SU-DHL-6 (cell line): ENCODE measurements at regions not wholly inside any gene's neighbourhood (a gene's known extent, or its start where the extent isn't known, plus 50 kb on each side); places are given as distances from the start of the nearest gene placed in this dataset.

ENCODE experiments used
- H2AFZ ChIP-seq: fragments of 200-600 bp; sonication (generic); 2 replicates; pipeline ENCODE4 v1.6.1; 2014; ENCODE audit warnings: low read depth, mild to moderate bottlenecking, moderate library complexity, mixed read lengths, antibody characterized with exemption, low read length; ENCODE audit not compliant: severe bottlenecking
- H3F3A ChIP-seq: fragments of 200-600 bp; shearing (Covaris generic); 2 replicates; pipeline ENCODE4 v1.6.0; 2016; ENCODE audit warnings: antibody characterized with exemption, mild to moderate bottlenecking; ENCODE audit not compliant: insufficient read depth
- H3K27ac ChIP-seq: fragments of 200-600 bp; sonication (generic); 2 replicates; pipeline ENCODE4 v1.5.1; 2016; ENCODE audit warnings: low read depth, mild to moderate bottlenecking, low read length, moderate library complexity, mixed read lengths
- H3K27me3 ChIP-seq: fragments of 200-600 bp; sonication (generic), shearing (Covaris generic); 2 replicates; pipeline ENCODE4 v1.6.0; 2014; ENCODE audit warnings: mild to moderate bottlenecking, low read length
- H3K36me3 ChIP-seq: fragments of 200-600 bp; sonication (generic); 2 replicates; pipeline ENCODE4 v1.6.1; 2014; ENCODE audit warnings: mild to moderate bottlenecking, low read length, mixed read lengths
- H3K4me2 ChIP-seq: fragments of 300-600, 200-600 bp; shearing (Covaris generic), sonication (generic); 2 replicates; pipeline ENCODE4 v1.6.0; 2014; ENCODE audit warnings: low read length, low read depth, mild to moderate bottlenecking; ENCODE audit not compliant: poor library complexity, severe bottlenecking
- H3K4me3 ChIP-seq: fragments of 200-600 bp; sonication (generic); 2 replicates; pipeline ENCODE4 v1.5.1; 2014; ENCODE audit warnings: antibody characterized with exemption, low read length, mild to moderate bottlenecking, mixed read lengths; ENCODE audit not compliant: insufficient read depth, poor library complexity, severe bottlenecking
- H3K79me2 ChIP-seq: fragments of 200-600 bp; sonication (generic); 2 replicates; pipeline ENCODE4 v1.6.1; 2014; ENCODE audit warnings: mild to moderate bottlenecking, low read length, moderate library complexity; ENCODE audit not compliant: insufficient read depth
- H3K9ac ChIP-seq: fragments of 200-600 bp; sonication (generic); 2 replicates; pipeline ENCODE4 v1.7.0; 2014; ENCODE audit warnings: mild to moderate bottlenecking, low read length
- H3K9me2 ChIP-seq: fragments of 200-600 bp; sonication (generic); replicated peaks from 2 replicates; pipeline ENCODE4 v1.6.1; 2014; ENCODE audit warnings: low read length; ENCODE audit not compliant: insufficient read depth
- H3K9me3 ChIP-seq: fragments of 200-600 bp; sonication (generic); 2 replicates; pipeline ENCODE4 v1.6.1; 2014; ENCODE audit warnings: low read length, mixed read lengths; ENCODE audit not compliant: insufficient read depth
- H4K20me1 ChIP-seq: fragments of 200-600 bp; sonication (generic); 2 replicates; pipeline ENCODE4 v1.6.1; 2014; ENCODE audit warnings: low read depth, mild to moderate bottlenecking, antibody characterized with exemption, low read length, moderate library complexity, mixed read lengths
- EZH2phosphoT487 ChIP-seq: fragments of 200-600 bp; sonication (generic), shearing (Covaris generic); conservative IDR thresholded peaks from 2 replicates; pipeline ENCODE4 v1.6.1; 2018; ENCODE audit warnings: mild to moderate bottlenecking, antibody characterized with exemption, low read length, moderate library complexity, mixed read lengths
- TF ChIP-seq, protein P1 (sequence below): fragments of 200-600 bp; sonication (generic); IDR thresholded peaks from one replicate; pipeline ENCODE4 v1.5.1; 2017; ENCODE audit warnings: antibody characterized with exemption, mild to moderate bottlenecking, low read length, moderate library complexity; ENCODE audit not compliant: insufficient read depth, poor library complexity, severe bottlenecking

GRCh38 chr15:70343961-70344621, 246.4 kb upstream of the TLE3 start:
- Histone ChIP-seq H3K9me3 (no peaks in the 10 kb centered on the region), H3K36me3 (no peaks in the 10 kb centered on the region), H3K9me2 (no peaks in the 10 kb centered on the region), H3K4me2 (no peak overlapping the region), H2AFZ (no peak overlapping the region), H3K79me2 (no peaks in the 10 kb centered on the region), H3K4me3 (no peak overlapping the region), H3K27ac (no peak overlapping the region), H4K20me1 (no peaks in the 10 kb centered on the region), H3F3A (no peaks in the 10 kb centered on the region), H3K27me3 (no peaks in the 10 kb centered on the region), H3K9ac (no peak overlapping the region)
- TF ChIP-seq, protein P1, sequence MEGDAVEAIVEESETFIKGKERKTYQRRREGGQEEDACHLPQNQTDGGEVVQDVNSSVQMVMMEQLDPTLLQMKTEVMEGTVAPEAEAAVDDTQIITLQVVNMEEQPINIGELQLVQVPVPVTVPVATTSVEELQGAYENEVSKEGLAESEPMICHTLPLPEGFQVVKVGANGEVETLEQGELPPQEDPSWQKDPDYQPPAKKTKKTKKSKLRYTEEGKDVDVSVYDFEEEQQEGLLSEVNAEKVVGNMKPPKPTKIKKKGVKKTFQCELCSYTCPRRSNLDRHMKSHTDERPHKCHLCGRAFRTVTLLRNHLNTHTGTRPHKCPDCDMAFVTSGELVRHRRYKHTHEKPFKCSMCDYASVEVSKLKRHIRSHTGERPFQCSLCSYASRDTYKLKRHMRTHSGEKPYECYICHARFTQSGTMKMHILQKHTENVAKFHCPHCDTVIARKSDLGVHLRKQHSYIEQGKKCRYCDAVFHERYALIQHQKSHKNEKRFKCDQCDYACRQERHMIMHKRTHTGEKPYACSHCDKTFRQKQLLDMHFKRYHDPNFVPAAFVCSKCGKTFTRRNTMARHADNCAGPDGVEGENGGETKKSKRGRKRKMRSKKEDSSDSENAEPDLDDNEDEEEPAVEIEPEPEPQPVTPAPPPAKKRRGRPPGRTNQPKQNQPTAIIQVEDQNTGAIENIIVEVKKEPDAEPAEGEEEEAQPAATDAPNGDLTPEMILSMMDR, result no peak
- no peak for TF ChIP-seq EZH2phosphoT487

GRCh38 chr15:70342554-70343548, 245.1 kb upstream of the TLE3 start:
- H3K79me2 ChIP-seq, result no peaks in the 10 kb centered on the region
- no peak overlapping the region for H2AFZ ChIP-seq
- H4K20me1 ChIP-seq, result no peaks in the 10 kb centered on the region
- no peaks in the 10 kb centered on the region for H3K9me2 ChIP-seq
- no peak overlapping the region for H3K4me2 ChIP-seq
- no peaks in the 10 kb centered on the region for H3F3A ChIP-seq
- H3K36me3 ChIP-seq, result no peaks in the 10 kb centered on the region
- H3K9me3 ChIP-seq, result no peaks in the 10 kb centered on the region
- no peak overlapping the region for H3K4me3 ChIP-seq
- TF ChIP-seq, protein P1, result no peak
- TF ChIP-seq EZH2phosphoT487, result no peak
- no peaks in the 10 kb centered on the region for H3K27me3 ChIP-seq
- no peak overlapping the region for H3K9ac ChIP-seq
- no peak overlapping the region for H3K27ac ChIP-seq

DNA sequence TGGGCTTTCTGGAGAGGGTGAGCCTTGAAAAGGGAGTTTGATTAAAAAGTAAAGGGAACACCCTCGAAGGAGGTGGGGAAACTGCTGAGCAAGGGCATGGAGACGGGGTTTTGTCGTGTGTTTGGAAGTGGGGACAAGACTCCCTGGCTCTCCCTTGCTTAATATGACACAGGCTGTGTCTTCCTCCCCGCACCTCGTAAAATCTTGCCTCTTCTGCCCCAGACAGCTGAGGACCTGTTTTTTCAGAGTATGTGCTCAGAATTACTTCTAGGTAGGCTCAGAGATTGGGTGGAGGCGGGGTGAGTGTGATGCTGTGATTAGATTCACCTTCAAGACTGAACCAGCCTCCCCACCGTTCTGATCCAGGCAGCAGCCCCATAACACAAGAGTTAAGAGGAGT, 244.4 kb upstream of the TLE3 start:
- H3K27me3 ChIP-seq, result no peaks in the 10 kb centered on the region
- H3K27ac ChIP-seq, result no peak overlapping the region
- TF ChIP-seq EZH2phosphoT487, result no peak
- TF ChIP-seq, protein P1, result no peak
- no peak overlapping the region for H2AFZ ChIP-seq
- H3K9me2 ChIP-seq, result no peaks in the 10 kb centered on the region
- H3K4me2 ChIP-seq, result no peak overlapping the region
- no peaks in the 10 kb centered on the region for H3K36me3 ChIP-seq
- H3K79me2 ChIP-seq, result no peaks in the 10 kb centered on the region
- H4K20me1 ChIP-seq, result no peaks in the 10 kb centered on the region
- no peaks in the 10 kb centered on the region for H3K9me3 ChIP-seq
- no peaks in the 10 kb centered on the region for H3F3A ChIP-seq
- no peak overlapping the region for H3K4me3 ChIP-seq
- no peak overlapping the region for H3K9ac ChIP-seq
